H1 (cell line): ENCODE measurements at regions not wholly inside any gene's neighbourhood (a gene's known extent, or its start where the extent isn't known, plus 50 kb on each side); places are given as distances from the start of the nearest gene placed in this dataset.

Source experiments
- CTCF ChIA-PET: fragments of 300-600 bp; sonication (Branson Sonifier 250); formaldehyde crosslinking; loops from one replicate; lab custom pipeline; 2021; ENCODE audit not compliant: partially characterized antibody; lab: Charles Lee
- POLR2A ChIA-PET: fragments of 300-600 bp; sonication (Branson Sonifier 250); formaldehyde crosslinking; loops from one replicate; lab custom pipeline; 2021; ENCODE audit warnings: inconsistent platforms; ENCODE audit not compliant: partially characterized antibody; lab: Charles Lee
- DNase-seq, 2 experiments: peaks; one replicate each; pipeline versions ENCODE4 v3.0.0 to v3.0.0-alpha.2; 2010 to 2022; ENCODE audit warnings: low spot score in 2 of 2, low read depth in 1 of 2, mixed read lengths in 1 of 2
- FAIRE-seq: peaks from 2 replicates; lab custom pipeline; 2011; peaks lifted over from hg19 to GRCh38; lab: Jason Lieb, UNC
- H2AFZ ChIP-seq: 2 replicates; pipeline ENCODE4 v1.8.1; 2012; ENCODE audit warnings: low read length, inconsistent platforms
- H2AK5ac ChIP-seq: 2 replicates; pipeline ENCODE4 v1.6.1; 2013; ENCODE audit warnings: low read depth, low read length
- H2BK120ac ChIP-seq: replicated peaks from 2 replicates; pipeline ENCODE3; 2013; ENCODE audit warnings: low read depth, low read length, inconsistent platforms
- H2BK12ac ChIP-seq: 2 replicates; pipeline ENCODE4 v1.6.1; 2013; ENCODE audit warnings: low read depth, low read length
- H2BK15ac ChIP-seq: 2 replicates; pipeline ENCODE4 v1.6.1; 2013; ENCODE audit warnings: low read length
- H2BK20ac ChIP-seq: 2 replicates; pipeline ENCODE4 v1.6.1; 2013; ENCODE audit warnings: low read length
- H2BK5ac ChIP-seq: 2 replicates; pipeline ENCODE4 v1.6.1; 2013; ENCODE audit warnings: low read depth, low read length
- H3K14ac ChIP-seq: 2 replicates; pipeline ENCODE4 v1.6.1; 2013; ENCODE audit warnings: inconsistent platforms; ENCODE audit not compliant: insufficient read length
- H3K18ac ChIP-seq: 2 replicates; pipeline ENCODE4 v1.6.1; 2013; ENCODE audit warnings: low read length; ENCODE audit errors: extremely low read depth
- H3K23ac ChIP-seq: 2 replicates; pipeline ENCODE4 v1.6.1; 2013; ENCODE audit warnings: inconsistent platforms; ENCODE audit not compliant: insufficient read length
- H3K23me2 ChIP-seq: 2 replicates; pipeline ENCODE4 v1.6.1; 2013; ENCODE audit warnings: low read depth, low read length
- H3K27ac ChIP-seq: 2 replicates; pipeline ENCODE4 v1.6.1; 2011; ENCODE audit warnings: low read depth, low read length, inconsistent platforms
- H3K27me3 ChIP-seq, 4 experiments: replicated peaks in 1 of 4; 1 replicate in 1 of 4; 2 replicates in 3 of 4; pipeline versions ENCODE4 v1.6.1 to v1.8.1; 2011 to 2013; ENCODE audit warnings: low read length in 3 of 4, mild to moderate bottlenecking in 3 of 4, inconsistent platforms in 2 of 4, mixed read lengths in 2 of 4, moderate library complexity in 1 of 4; ENCODE audit not compliant: control insufficient read depth in 3 of 4, insufficient read depth in 3 of 4; ENCODE audit errors: extremely low read depth in 1 of 4
- H3K36me3 ChIP-seq, 4 experiments: 2 replicates each; pipeline versions ENCODE4 v1.6.1 to v1.8.1; 2011 to 2013; ENCODE audit warnings: mild to moderate bottlenecking in 4 of 4, low read length in 3 of 4, moderate library complexity in 2 of 4, control low read depth in 1 of 4, inconsistent platforms in 1 of 4; ENCODE audit not compliant: insufficient read depth in 4 of 4, control insufficient read depth in 2 of 4
- H3K4ac ChIP-seq: replicated peaks from 2 replicates; pipeline ENCODE3; 2013; ENCODE audit warnings: low read length, low read depth, mixed read lengths, inconsistent platforms; ENCODE audit not compliant: insufficient read length
- H3K4me1 ChIP-seq, 4 experiments: replicated peaks in 1 of 4; 1 replicate in 1 of 4; 2 replicates in 3 of 4; pipeline versions ENCODE4 v1.6.1 to v1.8.1; 2011 to 2013; ENCODE audit warnings: low read length in 3 of 4, inconsistent platforms in 2 of 4, mixed read lengths in 1 of 4; ENCODE audit not compliant: insufficient read depth in 4 of 4, control insufficient read depth in 3 of 4
- H3K4me2 ChIP-seq, 2 experiments: 2 replicates each; pipeline versions ENCODE4 v1.6.1 to v1.8.1; 2011 to 2013; ENCODE audit warnings: low read depth in 2 of 2, low read length in 2 of 2, control low read depth in 1 of 2, inconsistent platforms in 1 of 2, mild to moderate bottlenecking in 1 of 2; ENCODE audit not compliant: insufficient read depth in 1 of 2
- H3K4me3 ChIP-seq, 4 experiments: fragments of 200-600, 300-600 bp in 1 of 4; sonication (generic), shearing (Covaris generic), sonication (Bioruptor Twin) in 1 of 4; 2 replicates each; pipeline versions ENCODE4 v1.5.1 to v1.8.1; 2011 to 2016; ENCODE audit warnings: low read length in 4 of 4, low read depth in 3 of 4, control low read depth in 2 of 4, inconsistent platforms in 2 of 4, mild to moderate bottlenecking in 2 of 4, mixed read lengths in 1 of 4, moderate library complexity in 1 of 4; ENCODE audit not compliant: insufficient read depth in 2 of 4; ENCODE audit errors: extremely low read depth in 1 of 4
- H3K56ac ChIP-seq: replicated peaks from 2 replicates; pipeline ENCODE3; 2013; ENCODE audit warnings: low read depth, mild to moderate bottlenecking, mixed read lengths, low read length, inconsistent platforms; ENCODE audit not compliant: insufficient read length
- H3K79me1 ChIP-seq: 2 replicates; pipeline ENCODE4 v1.6.1; 2013; ENCODE audit warnings: low read depth, low read length, control low read depth
- H3K79me2 ChIP-seq, 2 experiments: 2 replicates each; pipeline versions ENCODE4 v1.6.1 to v1.8.1; 2012 to 2013; ENCODE audit warnings: low read length in 2 of 2, mild to moderate bottlenecking in 2 of 2, inconsistent platforms in 1 of 2; ENCODE audit not compliant: insufficient read depth in 2 of 2, control insufficient read depth in 1 of 2
- H3K9ac ChIP-seq, 4 experiments: replicated peaks in 1 of 4; 1 replicate in 1 of 4; 2 replicates in 3 of 4; pipeline versions ENCODE4 v1.6.1 to v1.8.1; 2011 to 2013; ENCODE audit warnings: low read depth in 3 of 4, low read length in 3 of 4, control low read depth in 2 of 4, mild to moderate bottlenecking in 2 of 4, moderate library complexity in 2 of 4, inconsistent platforms in 1 of 4; ENCODE audit errors: extremely low read depth in 1 of 4
- H3K9me3 ChIP-seq, 2 experiments: 2 replicates each; pipeline versions ENCODE4 v1.6.1 to v1.8.1; 2012 to 2013; ENCODE audit warnings: mild to moderate bottlenecking in 2 of 2, moderate library complexity in 2 of 2, control low read depth in 1 of 2, inconsistent platforms in 1 of 2, low read depth in 1 of 2, low read length in 1 of 2, mixed read lengths in 1 of 2; ENCODE audit not compliant: insufficient read depth in 2 of 2
- H4K20me1 ChIP-seq, 2 experiments: replicated peaks in 1 of 2; 2 replicates each; pipeline versions ENCODE3 to v1.8.1; 2011 to 2013; ENCODE audit warnings: inconsistent platforms in 2 of 2, low read length in 2 of 2, mild to moderate bottlenecking in 1 of 2; ENCODE audit not compliant: insufficient read depth in 2 of 2, control insufficient read depth in 1 of 2
- H4K5ac ChIP-seq: 2 replicates; pipeline ENCODE4 v1.6.1; 2013; ENCODE audit warnings: low read length, low read depth, mixed read lengths, inconsistent platforms; ENCODE audit not compliant: insufficient read length
- H4K8ac ChIP-seq: 2 replicates; pipeline ENCODE4 v1.8.0; 2013; ENCODE audit warnings: mild to moderate bottlenecking, moderate library complexity, low read length, inconsistent platforms; ENCODE audit not compliant: insufficient read depth; ENCODE audit errors: extremely low read depth
- H4K91ac ChIP-seq: replicated peaks from 2 replicates; pipeline ENCODE3; 2013; ENCODE audit warnings: low read length, mixed read lengths, inconsistent platforms; ENCODE audit not compliant: insufficient read length
- BCL11A ChIP-seq, 2 experiments: IDR thresholded peaks; one replicate each; pipeline ENCODE4 v1.6.1; 2011; ENCODE audit warnings: low read depth in 2 of 2, low read length in 2 of 2, mild to moderate bottlenecking in 2 of 2
- CBX8 ChIP-seq: fragments of 300-800, 300-1000 bp; sonication (generic); IDR thresholded peaks from 2 replicates; pipeline ENCODE4 v1.7.1; 2016; ENCODE audit warnings: low read depth, low read length, borderline replicate concordance
- EP300 ChIP-seq, 2 experiments: IDR thresholded peaks; 1 replicate in 1 of 2; 2 replicates in 1 of 2; pipeline ENCODE4 v1.6.1; 2011 to 2012; ENCODE audit warnings: low read depth in 2 of 2, low read length in 2 of 2, mild to moderate bottlenecking in 2 of 2, borderline replicate concordance in 1 of 2, inconsistent platforms in 1 of 2, moderate library complexity in 1 of 2
- HDAC2 ChIP-seq, 2 experiments: fragments of 300-600 bp in 1 of 2; sonication (generic) in 1 of 2; IDR thresholded peaks; 2 replicates each; pipeline ENCODE4 v1.6.1; 2011 to 2012; ENCODE audit warnings: low read depth in 2 of 2, low read length in 2 of 2, mild to moderate bottlenecking in 2 of 2, moderate library complexity in 2 of 2, borderline replicate concordance in 1 of 2, inconsistent platforms in 1 of 2
- KDM5A ChIP-seq: fragments of 200-600 bp; IDR thresholded peaks from 2 replicates; pipeline ENCODE4 v1.7.1; 2012; ENCODE audit warnings: mild to moderate bottlenecking, low read length, inconsistent platforms, mixed read lengths
- POLR2A ChIP-seq, 2 experiments: IDR thresholded peaks; 1 replicate in 1 of 2; 2 replicates in 1 of 2; pipeline ENCODE4 v1.6.1; 2011; ENCODE audit warnings: low read depth in 2 of 2, low read length in 2 of 2, mild to moderate bottlenecking in 2 of 2; ENCODE audit errors: control extremely low read depth in 1 of 2
- RFX5 ChIP-seq: IDR thresholded peaks from 2 replicates; pipeline ENCODE4 v1.6.1; 2011; ENCODE audit warnings: low read depth, low read length, improper control_type of control experiment, borderline replicate concordance
- RXRA ChIP-seq: IDR thresholded peaks from 2 replicates; pipeline ENCODE4 v1.6.1; 2011; ENCODE audit warnings: low read depth, mild to moderate bottlenecking, low read length, moderate library complexity; ENCODE audit not compliant: insufficient read depth
- SAP30 ChIP-seq: fragments of 300-600 bp; sonication (generic); IDR thresholded peaks from 2 replicates; pipeline ENCODE4 v1.7.1; 2012; ENCODE audit warnings: low read length, moderate library complexity, mild to moderate bottlenecking, inconsistent platforms; ENCODE audit not compliant: insufficient read depth, insufficient replicate concordance
- SRF ChIP-seq: IDR thresholded peaks from 2 replicates; pipeline ENCODE4 v1.6.1; 2011; ENCODE audit warnings: mild to moderate bottlenecking, low read depth, low read length, moderate library complexity
- WGBS, 2 experiments: shearing (Covaris generic) in 1 of 2; methylation state at CpG; one replicate each; pipeline versions ENCODE4 v1.1.6 to v1.1.7; 2013 to 2015; ENCODE audit warnings: low lambda C conversion rate in 2 of 2, mixed read lengths in 2 of 2, inconsistent platforms in 1 of 2, low coverage in 1 of 2, missing lambda C conversion rate in 1 of 2; ENCODE audit not compliant: insufficient replicate concordance in 2 of 2, insufficient coverage in 1 of 2, insufficient read length in 1 of 2; ENCODE audit errors: extremely low coverage in 1 of 2, missing lambda C conversion rate in 1 of 2; 5-methylcytosine and 5-hydroxymethylcytosine counted together
- TF ChIP-seq, protein P1 (sequence below): IDR thresholded peaks from 2 replicates; pipeline ENCODE4 v1.6.1; 2011; ENCODE audit warnings: low read depth, mild to moderate bottlenecking, low read length; ENCODE audit not compliant: insufficient read depth
- TF ChIP-seq, protein P2 (sequence below): IDR thresholded peaks from 2 replicates; pipeline ENCODE4 v1.6.1; 2012; ENCODE audit warnings: low read length, inconsistent platforms

DNA sequence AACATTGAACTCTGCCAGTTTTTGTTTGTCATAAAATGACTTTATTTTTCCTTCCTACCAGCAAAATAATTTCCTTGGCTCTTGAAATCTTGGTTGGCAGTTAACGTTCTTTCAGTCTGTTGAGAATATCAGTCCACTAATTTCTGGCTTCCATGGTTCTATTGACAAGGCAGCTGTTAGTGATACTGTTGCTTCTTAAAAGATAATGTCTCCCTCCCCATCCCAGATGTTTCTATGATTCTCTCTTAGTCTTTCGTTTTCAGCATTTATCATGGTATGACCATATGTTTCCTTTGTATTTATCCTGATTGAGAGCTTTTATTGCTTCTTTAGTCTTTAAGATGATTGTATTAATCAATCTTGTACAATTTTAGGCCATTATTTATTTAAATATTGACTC lies 81.1 kb upstream of the STK26 start:
- Histone ChIP-seq H3K79me1 (no peaks in the 10 kb centered on the region), H3K27ac (no peak overlapping the region), H3K9ac (no peak overlapping the region), H2BK120ac (no peak overlapping the region), H3K4me3 (no peak overlapping the region), H4K20me1 (no peaks in the 10 kb centered on the region), H3K14ac (no peak overlapping the region), H3K18ac (no peak overlapping the region), H3K4me2 (no peak overlapping the region), H2BK20ac (no peak overlapping the region), H3K9me3 (no peaks in the 10 kb centered on the region), H3K79me2 (no peaks in the 10 kb centered on the region), H2BK15ac (no peak overlapping the region), H3K4ac (no peak overlapping the region), H3K27me3 (no peaks in the 10 kb centered on the region), H3K36me3 (no peaks in the 10 kb centered on the region), H2AFZ (no peak overlapping the region), H3K4me1 (no peaks in the 10 kb centered on the region), H3K23ac (no peak overlapping the region), H4K91ac (no peak overlapping the region), H3K23me2 (no peaks in the 10 kb centered on the region), H4K5ac (no peak overlapping the region), H4K8ac (no peak overlapping the region), H2AK5ac (no peak overlapping the region), H2BK5ac (no peak overlapping the region), H3K56ac (no peak overlapping the region), H2BK12ac (no peak overlapping the region)
- FAIRE-seq (no peak), DNase-seq (no peak)
- CTCF ChIA-PET = no interaction called here
- WGBS, 2 experiments = 80% methylated on average over 2 of the region's 2 CpGs; no CpG with 5 or more reads in 1 of the 2 experiments
- POLR2A ChIA-PET = no interaction called here
- TF ChIP-seq BCL11A (IDR thresholded peaks at IDR 0.05; ENCODE audit: low read depth in 2 of 2, low read length in 2 of 2) = no peak
- TF ChIP-seq, protein P1, sequence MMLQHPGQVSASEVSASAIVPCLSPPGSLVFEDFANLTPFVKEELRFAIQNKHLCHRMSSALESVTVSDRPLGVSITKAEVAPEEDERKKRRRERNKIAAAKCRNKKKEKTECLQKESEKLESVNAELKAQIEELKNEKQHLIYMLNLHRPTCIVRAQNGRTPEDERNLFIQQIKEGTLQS = no peak
- no peak for TF ChIP-seq CBX8
- no peak for TF ChIP-seq RXRA
- no peak for TF ChIP-seq EP300 (IDR thresholded peaks at IDR 0.05; ENCODE audit: borderline replicate concordance in 1 of 2, low read depth in 2 of 2, low read length in 2 of 2)
- TF ChIP-seq KDM5A = no peak
- TF ChIP-seq POLR2A (IDR thresholded peaks at IDR 0.05; ENCODE audit: control extremely low read depth in 1 of 2, low read depth in 2 of 2, low read length in 2 of 2) = no peak
- TF ChIP-seq, protein P2, sequence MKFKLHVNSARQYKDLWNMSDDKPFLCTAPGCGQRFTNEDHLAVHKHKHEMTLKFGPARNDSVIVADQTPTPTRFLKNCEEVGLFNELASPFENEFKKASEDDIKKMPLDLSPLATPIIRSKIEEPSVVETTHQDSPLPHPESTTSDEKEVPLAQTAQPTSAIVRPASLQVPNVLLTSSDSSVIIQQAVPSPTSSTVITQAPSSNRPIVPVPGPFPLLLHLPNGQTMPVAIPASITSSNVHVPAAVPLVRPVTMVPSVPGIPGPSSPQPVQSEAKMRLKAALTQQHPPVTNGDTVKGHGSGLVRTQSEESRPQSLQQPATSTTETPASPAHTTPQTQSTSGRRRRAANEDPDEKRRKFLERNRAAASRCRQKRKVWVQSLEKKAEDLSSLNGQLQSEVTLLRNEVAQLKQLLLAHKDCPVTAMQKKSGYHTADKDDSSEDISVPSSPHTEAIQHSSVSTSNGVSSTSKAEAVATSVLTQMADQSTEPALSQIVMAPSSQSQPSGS = no peak
- no peak for TF ChIP-seq SRF
- no peak for TF ChIP-seq RFX5
- TF ChIP-seq SAP30 = no peak
- TF ChIP-seq HDAC2 (IDR thresholded peaks at IDR 0.05; ENCODE audit: borderline replicate concordance in 1 of 2, low read depth in 2 of 2, low read length in 2 of 2) = no peak
